Tibial nerve (tissue), 4 donors: ENCODE measurements at regions not wholly inside any gene's neighbourhood (a gene's known extent, or its start where the extent isn't known, plus 50 kb on each side); places are given as distances from the start of the nearest gene placed in this dataset.

Experiments used
- DNase-seq, 2 donors: peaks; one replicate each; pipeline ENCODE4 v3.0.0-alpha.2; 2019; ENCODE audit warnings: low spot score in 2 of 2
- H3K27ac ChIP-seq, 4 donors: fragments of 200-600 bp; sonication (generic) in 3 of 4; one replicate each; pipeline ENCODE4 v1.5.1; 2017 to 2019; ENCODE audit warnings: mild to moderate bottlenecking in 1 of 4
- H3K27me3 ChIP-seq, 2 donors: fragments of 200-600 bp; sonication (generic) in 1 of 2; one replicate each; pipeline versions ENCODE4 v1.5.1 to v1.6.0; 2017 to 2019
- H3K36me3 ChIP-seq, 3 donors: fragments of 200-600 bp; sonication (generic); one replicate each; pipeline ENCODE4 v1.5.1; 2018 to 2019
- H3K4me1 ChIP-seq, 4 donors: fragments of 200-600 bp; sonication (generic) in 3 of 4; one replicate each; pipeline ENCODE4 v1.5.1; 2017 to 2019
- H3K4me3 ChIP-seq, 4 donors: fragments of 200-600 bp; sonication (generic) in 3 of 4; one replicate each; pipeline ENCODE4 v1.5.1; 2017 to 2019; ENCODE audit warnings: mild to moderate bottlenecking in 1 of 4, moderate library complexity in 1 of 4
- H3K9me3 ChIP-seq, 4 donors: fragments of 200-600 bp; sonication (generic) in 3 of 4; one replicate each; pipeline ENCODE4 v1.5.1; 2017 to 2019
- CTCF ChIP-seq, 5 experiments: fragments of 200-600 bp in 3 of 5; fragments of 450-650 bp in 2 of 5; sonication (generic) in 3 of 5; IDR thresholded peaks; one replicate each; pipeline ENCODE4 v1.5.1; 2016 to 2019; ENCODE audit warnings: antibody characterized with exemption in 5 of 5, mild to moderate bottlenecking in 3 of 5, moderate library complexity in 2 of 5
- EP300 ChIP-seq, 2 donors: sonication (generic); formaldehyde crosslinking; IDR thresholded peaks; one replicate each; pipeline ENCODE4 v1.6.1; 2017; ENCODE audit warnings: antibody characterized with exemption in 2 of 2, mild to moderate bottlenecking in 1 of 2
- POLR2A ChIP-seq, 2 donors: fragments of 450-650 bp; IDR thresholded peaks; one replicate each; pipeline ENCODE4 v1.6.1; 2017; ENCODE audit warnings: antibody characterized with exemption in 2 of 2, mild to moderate bottlenecking in 2 of 2, moderate library complexity in 2 of 2
- WGBS, 2 donors: methylation state at CpG; one replicate each; pipeline ENCODE4 v1.1.5; 2018; 5-methylcytosine and 5-hydroxymethylcytosine counted together

GRCh38 chr7:106590209-106590816 lies 70.6 kb downstream of the CCDC71L start:
- DNase-seq: no peak
- WGBS, 2 donors: 52 to 68% methylated on average over 3 of the region's 3 CpGs
- H3K27me3 ChIP-seq: no peaks in the 10 kb centered on the region
- H3K4me3 ChIP-seq: no peak overlapping the region
- H3K4me1 ChIP-seq: no peaks in the 10 kb centered on the region
- TF ChIP-seq POLR2A (IDR thresholded peaks at IDR 0.05): no peak
- TF ChIP-seq CTCF (IDR thresholded peaks at IDR 0.05): no peak
- no peak for TF ChIP-seq EP300 (IDR thresholded peaks at IDR 0.05)
- peaks cover 0 to 3% (median 0%) of the 10 kb centered on the region in 4 donors for H3K9me3 ChIP-seq
- H3K36me3 ChIP-seq: no peaks in the 10 kb centered on the region
- no peak overlapping the region for H3K27ac ChIP-seq

GRCh38 chr7:106589198-106589879 lies 71.6 kb downstream of the CCDC71L start:
- peaks cover 0 to 3% (median 0%) of the 10 kb centered on the region in 4 donors for H3K9me3 ChIP-seq
- no peak for DNase-seq
- WGBS, 2 donors: 77 to 81% methylated on average over 6 of the region's 6 CpGs

GRCh38 chr7:106588422-106589197 lies 72.3 kb downstream of the CCDC71L start:
- 95 to 96% methylated on average over 10 of the region's 10 CpGs for WGBS, 2 donors
- H3K9me3 ChIP-seq: peaks cover 0 to 3% (median 0%) of the 10 kb centered on the region in 4 donors

More at GRCh38 chr7:106589198-106589879, 71.6 kb downstream of the CCDC71L start:
- Histone ChIP-seq H3K4me1 (no peaks in the 10 kb centered on the region), H3K27ac (no peak overlapping the region), H3K27me3 (no peaks in the 10 kb centered on the region), H3K36me3 (no peaks in the 10 kb centered on the region), H3K4me3 (no peak overlapping the region)
- TF ChIP-seq POLR2A (IDR thresholded peaks at IDR 0.05) (no peak), CTCF (IDR thresholded peaks at IDR 0.05) (no peak), EP300 (IDR thresholded peaks at IDR 0.05) (no peak)

GRCh38 chr7:106584914-106585759 lies 75.8 kb downstream of the CCDC71L start:
- no peaks in the 10 kb centered on the region for H3K9me3 ChIP-seq
- DNase-seq: no peak
- WGBS, 2 donors: 85 to 87% methylated on average over 7 of the region's 7 CpGs
- H3K27me3 ChIP-seq: no peaks in the 10 kb centered on the region
- H3K36me3 ChIP-seq: no peaks in the 10 kb centered on the region
- H3K4me3 ChIP-seq: no peak overlapping the region
- no peaks in the 10 kb centered on the region for H3K4me1 ChIP-seq
- no peak overlapping the region for H3K27ac ChIP-seq
- TF ChIP-seq POLR2A (IDR thresholded peaks at IDR 0.05): no peak
- no peak for TF ChIP-seq EP300 (IDR thresholded peaks at IDR 0.05)
- TF ChIP-seq CTCF (IDR thresholded peaks at IDR 0.05): no peak

More at GRCh38 chr7:106588422-106589197, 72.3 kb downstream of the CCDC71L start:
- Histone ChIP-seq H3K4me3 (no peak overlapping the region), H3K27me3 (no peaks in the 10 kb centered on the region), H3K36me3 (no peaks in the 10 kb centered on the region), H3K27ac (no peak overlapping the region), H3K4me1 (no peaks in the 10 kb centered on the region)
- DNase-seq: no peak
- TF ChIP-seq POLR2A (IDR thresholded peaks at IDR 0.05) (no peak), EP300 (IDR thresholded peaks at IDR 0.05) (no peak), CTCF (IDR thresholded peaks at IDR 0.05) (no peak)
